NCI-H1930 (cell line): ENCODE measurements at regions not wholly inside any gene's neighbourhood (a gene's known extent, or its start where the extent isn't known, plus 50 kb on each side); places are given as distances from the start of the nearest gene placed in this dataset.
"Not testable (repeated sequence)": the region's sequence is repeated elsewhere in the genome, so short reads cannot be mapped to it uniquely, and the experiment has no call there.

ENCODE experiments used
- DNase-seq, 2 experiments: peaks; one replicate each; lab custom pipeline; 2025; lab: John Stamatoyannopoulos, UW

- DNase-seq = no peak
Measured at GRCh38 chr2:145530653-145531052, 1010.7 kb upstream of the ZEB2 start.

DNA sequence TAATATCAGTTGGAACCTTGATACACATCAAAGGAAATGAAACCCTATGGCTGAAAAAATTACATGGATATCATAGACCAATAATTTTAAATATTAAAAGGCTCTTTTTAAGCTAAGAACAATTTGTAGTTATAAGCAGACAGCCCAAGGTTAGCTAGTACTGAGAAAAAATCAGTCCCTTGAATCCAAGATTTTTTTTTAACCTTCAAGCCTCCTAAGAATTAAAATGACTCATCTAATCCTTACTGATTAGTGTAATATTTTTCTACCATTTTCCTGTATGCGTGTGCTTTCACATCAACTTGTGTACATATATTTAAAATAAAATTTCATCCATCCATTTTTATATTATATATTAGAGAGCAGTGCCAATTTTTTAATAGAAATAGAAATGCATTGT, 1004.9 kb upstream of the ZEB2 start:
- no peak for DNase-seq

GRCh38 chr2:145524303-145524702, 1004.4 kb upstream of the ZEB2 start:
- DNase-seq = no peak

GRCh38 chr2:145519254-145519653, 999.3 kb upstream of the ZEB2 start:
- DNase-seq = not testable (repeated sequence)

- no peak for DNase-seq
Measured at GRCh38 chr2:145511946-145512345, 992.0 kb upstream of the ZEB2 start.

DNA sequence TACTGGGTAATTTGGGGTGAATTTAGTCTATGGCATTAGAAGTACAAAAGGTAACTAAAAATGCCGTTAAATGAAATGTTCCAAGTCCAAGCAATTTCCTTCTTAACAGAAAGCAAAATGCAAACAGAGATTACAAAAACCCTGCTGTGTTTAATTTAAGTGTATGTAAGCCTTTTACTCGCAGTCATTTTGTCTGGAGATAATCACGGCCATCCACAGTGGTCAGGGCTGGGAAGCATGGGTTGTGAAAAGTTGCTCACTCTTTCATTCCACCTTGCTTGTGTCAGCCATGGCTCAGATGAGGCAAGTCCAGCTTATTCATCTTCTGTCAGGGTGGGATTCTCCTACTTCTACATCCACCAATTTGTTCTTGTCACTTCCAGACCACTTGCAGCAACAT, 983.6 kb upstream of the ZEB2 start:
- no peak for DNase-seq

DNA sequence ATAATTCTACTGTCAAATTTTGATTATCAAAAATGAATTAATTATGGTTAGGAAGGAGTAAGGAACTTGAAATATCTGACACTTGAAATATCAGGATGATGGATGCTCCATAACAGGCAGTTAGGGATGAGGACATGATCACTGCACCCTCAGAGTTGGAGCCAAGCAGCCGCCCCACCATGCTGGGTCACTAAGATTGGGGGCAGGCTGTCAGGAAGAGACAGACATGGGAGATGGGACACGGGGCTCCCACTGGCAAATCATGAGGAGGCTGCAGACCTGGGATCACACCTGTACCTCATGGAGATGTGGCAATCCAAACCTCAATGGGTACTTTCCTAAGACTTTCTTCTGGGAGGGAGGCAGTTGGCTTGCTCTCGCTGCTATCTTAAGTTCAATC, 982.0 kb upstream of the ZEB2 start:
- no peak for DNase-seq

- no peak for DNase-seq
Measured at GRCh38 chr2:145495590-145495989, 975.7 kb upstream of the ZEB2 start.

- DNase-seq = no peak
Measured at GRCh38 chr2:145494441-145494840, 974.5 kb upstream of the ZEB2 start.

GRCh38 chr2:145488571-145488970, 968.7 kb upstream of the ZEB2 start:
- no peak for DNase-seq

GRCh38 chr2:145484448-145485097, 964.7 kb upstream of the ZEB2 start:
- no peak for DNase-seq

DNA sequence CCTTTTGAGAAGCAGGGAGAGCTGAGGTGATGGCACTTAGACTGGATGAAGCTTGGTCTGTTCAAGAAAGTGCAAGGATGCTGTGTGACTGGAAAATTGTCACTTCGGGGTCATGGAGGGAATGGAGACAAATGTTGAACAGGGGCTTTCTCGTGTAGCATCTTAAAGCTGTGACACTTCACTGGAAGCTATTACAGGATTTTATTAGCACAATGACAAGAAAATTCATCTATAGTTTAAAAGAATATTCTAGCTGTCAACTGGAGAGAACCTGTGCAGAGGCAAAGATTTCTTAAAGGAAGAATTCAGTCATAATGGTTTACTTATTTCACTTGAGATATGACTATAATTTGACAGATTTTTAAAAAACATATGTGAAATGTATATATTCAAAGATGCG, 963.9 kb upstream of the ZEB2 start:
- DNase-seq = no peak

DNA sequence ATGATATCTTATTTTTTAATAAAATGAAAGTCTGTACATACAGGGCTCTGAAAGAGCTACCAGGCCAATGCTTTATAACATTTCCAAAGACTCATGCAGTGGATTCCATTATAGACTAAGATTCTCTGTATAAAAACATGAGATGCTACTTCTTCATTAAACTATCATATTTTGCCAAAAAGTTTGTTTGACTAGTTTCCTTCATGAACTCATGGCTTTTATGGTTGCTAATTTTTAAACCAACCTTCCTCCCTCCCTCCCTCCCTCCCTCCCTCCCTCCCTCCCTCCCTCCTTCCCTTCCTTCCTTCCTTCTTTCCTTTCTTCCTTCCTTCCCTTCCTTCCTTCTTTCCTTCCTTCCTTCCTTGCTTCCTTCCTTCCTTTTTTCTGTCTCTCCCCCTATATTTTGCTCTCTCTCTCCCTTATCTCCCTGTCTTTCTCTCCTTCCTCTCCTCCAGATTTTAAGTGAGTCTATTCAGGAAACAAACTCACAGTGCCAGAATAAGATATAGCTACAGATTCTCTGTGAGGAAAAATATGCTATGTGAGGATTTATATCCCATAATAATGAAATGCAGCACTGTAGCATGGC, 961.5 kb upstream of the ZEB2 start:
- DNase-seq = no peak

DNA sequence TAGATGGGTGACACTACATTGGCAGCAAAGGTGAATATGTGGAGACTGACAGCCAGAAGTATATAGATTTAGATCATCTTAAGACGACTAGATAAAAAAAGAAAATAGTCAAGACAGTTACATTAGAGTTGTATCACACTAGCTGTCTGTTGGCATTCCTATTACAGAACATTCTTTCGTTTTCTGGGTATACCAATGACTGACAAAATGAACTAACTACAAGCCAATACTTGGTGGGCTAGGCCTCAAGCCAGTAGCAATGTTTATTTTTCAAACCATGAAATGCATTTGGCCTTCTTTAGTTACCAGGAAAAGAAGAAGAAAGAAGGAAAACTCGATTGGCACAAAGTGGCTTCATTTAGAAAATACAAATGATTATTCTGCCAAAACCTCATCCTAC, 944.9 kb upstream of the ZEB2 start:
- no peak for DNase-seq

- DNase-seq = no peak
Measured at GRCh38 chr2:145460112-145460511, 940.2 kb upstream of the ZEB2 start.

DNA sequence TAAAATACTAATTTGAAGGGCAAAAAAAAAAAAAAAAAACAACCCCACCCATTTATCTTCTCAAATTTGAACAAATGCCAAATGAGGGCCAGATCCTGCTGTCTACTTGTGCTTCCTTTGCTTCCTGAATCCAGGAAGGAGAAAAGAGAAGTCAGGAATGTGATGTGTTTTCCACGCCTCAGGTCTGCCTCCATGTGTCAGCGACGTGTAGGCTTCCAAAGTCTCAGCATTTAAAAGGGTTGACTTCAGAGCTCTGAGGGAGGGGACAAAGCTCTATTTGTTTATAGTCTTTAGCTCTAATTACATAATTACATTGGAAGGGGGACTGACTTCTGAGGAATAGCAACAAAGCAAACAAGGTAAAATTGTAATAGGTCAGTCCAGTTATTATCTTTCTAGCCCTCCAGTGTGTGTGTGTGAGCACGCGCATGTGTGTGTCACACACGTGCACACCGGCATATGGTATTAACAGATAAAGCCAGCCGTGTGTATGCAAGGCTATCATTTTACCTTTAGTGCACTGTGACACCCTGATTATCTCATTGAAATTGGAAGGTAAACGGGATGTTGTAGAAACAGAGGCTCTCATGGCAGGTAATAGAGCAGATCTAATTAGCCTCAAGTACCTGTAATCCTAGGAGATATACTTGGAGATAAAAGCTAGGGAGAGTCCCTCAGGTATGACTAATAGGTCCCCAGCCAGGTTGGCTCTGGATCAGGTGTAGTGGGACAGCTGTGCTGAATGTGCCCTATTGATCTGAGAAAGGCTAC, 911.4 kb upstream of the ZEB2 start:
- peak; percentile 85 to 91 for DNase-seq

DNA sequence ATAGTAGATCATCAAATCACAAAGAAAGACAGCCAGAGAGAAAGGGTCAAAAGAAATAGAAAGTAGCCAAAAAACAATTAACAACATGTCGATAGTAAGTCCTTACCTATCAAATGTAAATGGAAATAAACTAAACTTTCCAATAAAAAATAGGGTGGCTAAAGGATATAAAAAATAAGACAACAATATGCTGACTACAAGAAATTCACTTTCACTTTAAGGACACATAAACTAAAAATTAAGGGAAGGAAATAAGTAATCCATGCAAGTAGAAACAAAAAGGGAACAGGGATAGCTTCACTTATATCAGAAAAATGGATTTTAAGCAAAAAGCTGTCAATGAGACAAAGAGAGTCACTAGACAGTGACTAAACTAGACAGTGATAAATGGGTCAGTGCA, 903.9 kb upstream of the ZEB2 start:
- no peak for DNase-seq

GRCh38 chr2:145422576-145422975, 902.7 kb upstream of the ZEB2 start:
- DNase-seq = no peak

GRCh38 chr2:145421841-145422240, 901.9 kb upstream of the ZEB2 start:
- DNase-seq = no peak

DNA sequence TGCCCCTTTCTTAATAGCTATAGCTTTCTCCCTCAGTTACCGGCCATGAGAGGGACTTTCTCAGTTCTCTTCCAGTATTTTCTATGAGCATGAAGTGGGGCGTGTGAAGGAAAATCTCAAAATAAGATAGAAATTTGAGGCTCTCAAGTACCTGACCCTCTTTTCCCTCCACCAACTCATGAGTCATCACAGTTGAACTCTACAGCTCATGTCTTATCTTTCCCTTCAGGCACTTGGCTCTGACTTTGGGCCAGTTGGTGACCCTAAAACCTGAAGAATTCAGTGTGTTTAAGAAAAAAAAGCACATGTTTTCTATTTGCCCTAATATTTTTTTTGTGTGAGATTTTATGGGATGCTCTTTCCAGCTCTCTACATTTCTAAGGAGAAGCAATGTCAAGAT, 896.7 kb upstream of the ZEB2 start:
- no peak for DNase-seq

- DNase-seq = no peak
Measured at GRCh38 chr2:145415151-145415550, 895.2 kb upstream of the ZEB2 start.

GRCh38 chr2:145413261-145414030, 893.5 kb upstream of the ZEB2 start:
- no peak for DNase-seq

DNA sequence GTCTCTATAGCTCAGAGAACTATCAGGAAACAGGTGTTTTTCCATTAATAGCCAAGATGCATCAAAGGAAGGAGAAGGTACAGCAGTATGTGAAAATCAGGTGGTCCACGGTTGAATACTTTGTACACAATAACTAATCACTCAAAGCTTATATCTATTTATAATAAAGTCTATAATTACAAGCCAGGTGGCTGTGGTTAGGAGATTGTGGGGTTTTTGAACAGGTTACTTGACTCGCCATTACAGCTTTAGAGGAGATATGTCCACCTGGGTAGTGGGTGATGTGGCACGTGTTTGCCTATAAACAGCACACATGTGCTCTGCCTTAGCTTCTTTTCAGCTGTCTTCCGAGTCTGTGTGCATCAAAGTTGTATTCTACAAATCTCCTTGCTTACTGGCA, 892.2 kb upstream of the ZEB2 start:
- DNase-seq = no peak
